ENCODE measurements at regions not wholly inside any gene's neighbourhood (a gene's known extent, or its start where the extent isn't known, plus 50 kb on each side); places are given as distances from the start of the nearest gene placed in this dataset.

- Histone ChIP-seq H3K4me3 (ENCODE audit: insufficient read depth, low read depth, low read length) (no peak overlapping the region), H2BK5ac (ENCODE audit: low read depth, low read length, poor library complexity, severe bottlenecking) (no peak overlapping the region), H4K20me1 (ENCODE audit: insufficient read depth, low read length) (no peaks in the 10 kb centered on the region), H2BK20ac (ENCODE audit: low read depth, low read length) (no peak overlapping the region), H2BK15ac (ENCODE audit: low read depth, low read length) (no peak overlapping the region), H3K9me1 (ENCODE audit: insufficient read depth, low read length) (no peaks in the 10 kb centered on the region), H3K4me2 (ENCODE audit: low read depth, low read length) (no peak overlapping the region), H4K5ac (ENCODE audit: low read depth, low read length) (no peak overlapping the region), H3K27me3 (ENCODE audit: control insufficient read depth, insufficient read depth, low read length) (no peaks in the 10 kb centered on the region), H2BK120ac (ENCODE audit: low read depth, low read length) (no peak overlapping the region), H2AFZ (replicated peaks; ENCODE audit: low read length, poor library complexity) (no peak overlapping the region), H2AK5ac (ENCODE audit: low read depth, low read length) (no peak overlapping the region), H3K27ac (ENCODE audit: insufficient read depth, low read length) (no peak overlapping the region), H3K36me3 (ENCODE audit: control insufficient read depth, insufficient read depth, low read length) (no peaks in the 10 kb centered on the region), H4K91ac (ENCODE audit: insufficient read depth, low read depth, low read length) (no peak overlapping the region), H3K4ac (ENCODE audit: low read depth, low read length) (no peak overlapping the region), H3K79me1 (ENCODE audit: low read depth in 1 of 2, low read length in 2 of 2) (no peaks in the 10 kb centered on the region), H3K18ac (ENCODE audit: low read depth, low read length) (no peak overlapping the region), H3K4me1 (ENCODE audit: control insufficient read depth, insufficient read depth, low read length) (no peaks in the 10 kb centered on the region), H3K9ac (ENCODE audit: low read depth, low read length) (no peak overlapping the region), H3K14ac (replicated peaks; ENCODE audit: low read depth, low read length) (no peak overlapping the region), H3K23ac (ENCODE audit: low read depth, low read length) (no peak overlapping the region), H3K9me3 (ENCODE audit: control insufficient read depth, insufficient read depth, low read length) (peaks cover 4% of the 10 kb centered on the region), H2AK9ac (replicated peaks; ENCODE audit: low read depth, low read length, poor library complexity) (no peak overlapping the region), H4K8ac (ENCODE audit: low read depth in 2 of 2, low read length in 2 of 2) (no peak overlapping the region), H3K56ac (ENCODE audit: extremely low read depth, insufficient read depth, low read length) (no peak overlapping the region)
- BruUV-seq (replicated peaks) = no TSS peak
- intact Hi-C loops (cut with micrococcal nuclease) = no loop called here
- TF ChIP-seq, protein P1, sequence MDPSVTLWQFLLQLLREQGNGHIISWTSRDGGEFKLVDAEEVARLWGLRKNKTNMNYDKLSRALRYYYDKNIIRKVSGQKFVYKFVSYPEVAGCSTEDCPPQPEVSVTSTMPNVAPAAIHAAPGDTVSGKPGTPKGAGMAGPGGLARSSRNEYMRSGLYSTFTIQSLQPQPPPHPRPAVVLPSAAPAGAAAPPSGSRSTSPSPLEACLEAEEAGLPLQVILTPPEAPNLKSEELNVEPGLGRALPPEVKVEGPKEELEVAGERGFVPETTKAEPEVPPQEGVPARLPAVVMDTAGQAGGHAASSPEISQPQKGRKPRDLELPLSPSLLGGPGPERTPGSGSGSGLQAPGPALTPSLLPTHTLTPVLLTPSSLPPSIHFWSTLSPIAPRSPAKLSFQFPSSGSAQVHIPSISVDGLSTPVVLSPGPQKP (IDR thresholded peaks at IDR 0.05; ENCODE audit: borderline replicate concordance, low read depth, low read length) = no peak
- TF ChIP-seq NFE2L2 (IDR thresholded peaks at IDR 0.05; ENCODE audit: low read depth, low read length) (no peak), POLR2A (IDR thresholded peaks at IDR 0.05; ENCODE audit: low read depth, low read length) (no peak)
- no peak for DNase-seq
- ChIA-PET CTCF (no interaction called here), POLR2A (ENCODE audit: unreplicated experiment) (no interaction called here)
- in situ Hi-C loops (cut with MboI; ENCODE audit: low sequenced_read_pairs) = no loop called here
- ATAC-seq (ENCODE audit: low read depth) = no peak
- dilution Hi-C loops (cut with HindIII; ENCODE audit: low sequenced_read_pairs, unreplicated experiment) = no loop called here
These were observed 354.5 kb upstream of the IZUMO3 start for GRCh38 chr9:24900179-24900578.

Measured in IMR-90 (cell line).